ENCODE measurements at regions not wholly inside any gene's neighbourhood (a gene's known extent, or its start where the extent isn't known, plus 50 kb on each side); places are given as distances from the start of the nearest gene placed in this dataset.

DNA sequence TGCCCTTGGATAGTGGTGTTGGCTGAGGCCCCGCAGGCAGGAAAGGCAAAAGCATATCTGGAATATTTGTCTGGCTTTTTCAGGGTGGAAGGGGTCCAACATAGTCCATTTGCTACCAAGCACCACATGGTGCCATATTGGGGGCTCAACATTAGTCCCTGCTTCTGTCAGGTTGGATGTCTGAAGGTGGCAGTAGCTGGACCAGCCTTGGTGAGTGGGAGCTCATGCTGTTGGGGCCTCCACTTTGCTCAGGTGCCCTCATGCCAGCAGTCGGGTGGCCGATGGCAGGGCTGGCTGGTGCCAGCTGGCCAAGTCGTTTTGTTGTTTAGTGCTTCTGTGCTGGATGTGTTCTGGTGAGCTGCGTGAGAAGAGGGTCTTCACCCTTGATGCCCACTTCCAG is 135.3 kb downstream of the PAPOLA start:
- no peak overlapping the region for H3K4me3 ChIP-seq (replicated peaks in 1 of 2; ENCODE audit: low read depth in 2 of 2, low read length in 2 of 2)
- TF ChIP-seq, protein P1, sequence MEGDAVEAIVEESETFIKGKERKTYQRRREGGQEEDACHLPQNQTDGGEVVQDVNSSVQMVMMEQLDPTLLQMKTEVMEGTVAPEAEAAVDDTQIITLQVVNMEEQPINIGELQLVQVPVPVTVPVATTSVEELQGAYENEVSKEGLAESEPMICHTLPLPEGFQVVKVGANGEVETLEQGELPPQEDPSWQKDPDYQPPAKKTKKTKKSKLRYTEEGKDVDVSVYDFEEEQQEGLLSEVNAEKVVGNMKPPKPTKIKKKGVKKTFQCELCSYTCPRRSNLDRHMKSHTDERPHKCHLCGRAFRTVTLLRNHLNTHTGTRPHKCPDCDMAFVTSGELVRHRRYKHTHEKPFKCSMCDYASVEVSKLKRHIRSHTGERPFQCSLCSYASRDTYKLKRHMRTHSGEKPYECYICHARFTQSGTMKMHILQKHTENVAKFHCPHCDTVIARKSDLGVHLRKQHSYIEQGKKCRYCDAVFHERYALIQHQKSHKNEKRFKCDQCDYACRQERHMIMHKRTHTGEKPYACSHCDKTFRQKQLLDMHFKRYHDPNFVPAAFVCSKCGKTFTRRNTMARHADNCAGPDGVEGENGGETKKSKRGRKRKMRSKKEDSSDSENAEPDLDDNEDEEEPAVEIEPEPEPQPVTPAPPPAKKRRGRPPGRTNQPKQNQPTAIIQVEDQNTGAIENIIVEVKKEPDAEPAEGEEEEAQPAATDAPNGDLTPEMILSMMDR (IDR thresholded peaks at IDR 0.05; ENCODE audit: low read depth, low read length): no peak
- DNase-seq (ENCODE audit: low read depth in 2 of 2): no peak

DNA sequence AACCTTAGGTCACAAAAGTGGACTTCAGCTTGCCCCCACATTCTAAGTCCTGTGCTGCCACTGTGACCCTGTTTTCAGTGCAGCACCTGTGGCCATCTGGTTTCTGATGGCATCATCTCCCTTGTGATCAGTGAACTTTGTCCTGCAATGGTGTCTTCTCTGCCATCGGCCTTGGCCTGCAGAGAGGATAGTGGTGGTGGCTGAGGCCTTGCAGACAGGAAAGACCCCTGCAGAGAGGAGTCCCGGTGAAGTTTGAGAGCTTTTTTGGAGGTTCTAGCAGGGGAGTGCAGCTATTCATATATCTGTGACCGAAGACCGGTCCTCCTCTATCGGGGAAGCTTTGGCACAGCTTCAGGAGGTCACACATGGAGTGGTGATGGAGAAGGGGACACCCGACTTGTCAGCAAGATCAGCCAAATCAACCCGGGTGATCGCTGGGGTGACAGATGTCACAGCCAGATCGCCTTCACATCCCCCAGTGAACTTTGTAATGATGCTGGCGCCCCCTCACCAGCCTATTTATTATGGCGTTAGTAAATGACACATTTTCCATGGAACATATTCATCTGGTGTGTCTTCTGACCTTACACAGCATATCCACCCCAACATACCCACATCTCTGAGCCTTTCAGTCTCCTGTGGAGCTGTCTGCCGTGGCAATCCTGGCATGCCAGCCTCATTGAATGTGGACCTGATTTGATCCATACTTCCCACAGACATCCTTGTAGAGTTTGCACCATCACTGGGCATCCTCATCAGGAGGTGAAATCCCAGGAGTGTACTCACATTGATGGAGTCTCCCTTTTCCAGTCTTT is 136.1 kb downstream of the PAPOLA start:
- TF ChIP-seq, protein P1 (IDR thresholded peaks at IDR 0.05; ENCODE audit: low read depth, low read length): no peak
- no peak for DNase-seq (ENCODE audit: low read depth in 2 of 2)
- H3K4me3 ChIP-seq (replicated peaks in 1 of 2; ENCODE audit: low read depth in 2 of 2, low read length in 2 of 2): no peak overlapping the region

DNA sequence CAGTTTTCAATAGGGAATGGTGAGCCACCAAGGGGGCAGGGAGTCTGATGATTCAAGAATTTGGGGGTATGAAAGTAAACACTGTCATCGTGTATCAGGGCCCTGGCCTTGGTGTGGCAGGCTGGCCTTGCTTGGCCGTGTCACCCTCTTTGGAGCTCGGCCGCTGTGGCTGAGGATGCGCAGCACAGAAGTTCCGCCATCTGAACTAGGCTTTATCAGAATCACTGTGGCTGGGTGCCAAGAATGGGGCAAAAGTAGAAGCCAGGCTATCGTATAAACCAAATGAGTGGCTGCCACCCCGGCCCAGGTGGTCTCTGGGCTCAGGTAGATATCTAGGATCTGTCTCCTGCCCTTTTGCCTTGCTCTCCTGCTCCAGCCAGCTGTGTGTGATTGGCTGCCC is 137.4 kb downstream of the PAPOLA start:
- DNase-seq (ENCODE audit: low read depth in 2 of 2): no peak
- no peak overlapping the region for H3K4me3 ChIP-seq (replicated peaks in 1 of 2; ENCODE audit: low read depth in 2 of 2, low read length in 2 of 2)
- TF ChIP-seq, protein P1 (IDR thresholded peaks at IDR 0.05; ENCODE audit: low read depth, low read length): no peak

DNA sequence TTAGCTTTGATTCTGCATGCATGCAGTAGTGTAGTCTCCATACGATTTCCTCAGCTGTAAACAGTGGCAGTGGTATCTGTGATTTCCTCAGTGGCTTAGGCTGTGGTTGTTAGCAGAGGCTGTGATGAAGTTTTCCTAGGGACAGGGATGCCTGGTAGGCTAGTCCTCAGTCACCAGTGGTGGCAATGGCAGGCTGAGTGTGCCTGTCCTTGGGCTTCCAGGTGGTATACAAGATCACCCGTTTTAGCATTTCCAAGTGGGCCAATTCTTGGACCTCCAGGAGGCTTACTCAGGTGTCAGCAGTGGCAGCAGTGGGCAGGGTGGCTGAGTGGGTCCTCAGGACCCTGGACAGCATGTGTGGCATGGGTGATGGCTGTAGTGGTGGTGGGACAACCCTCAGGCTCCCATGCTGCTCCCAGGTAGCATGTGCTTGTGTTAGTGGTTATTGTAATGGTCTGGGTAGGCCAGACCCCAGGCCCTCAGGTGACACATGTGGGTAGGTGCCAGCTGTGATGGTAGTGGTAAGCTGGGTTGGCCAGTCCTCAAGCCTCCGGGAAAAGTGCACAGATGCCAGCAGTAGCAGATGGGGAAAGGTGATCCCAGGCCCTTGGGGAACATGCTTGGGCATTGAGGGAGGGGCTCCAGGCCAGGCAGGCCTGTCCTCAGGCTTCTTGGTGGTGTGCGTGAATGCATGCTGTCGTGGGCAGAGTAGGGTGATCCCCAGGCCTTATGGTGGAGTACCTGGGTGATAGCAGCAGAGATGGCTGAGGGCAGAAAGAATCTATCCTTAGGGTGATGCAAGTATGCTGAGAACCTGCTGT is 146.5 kb downstream of the PAPOLA start:
- no peak for DNase-seq (ENCODE audit: low read depth in 2 of 2)
- no peak overlapping the region for H3K4me3 ChIP-seq (replicated peaks in 1 of 2; ENCODE audit: low read depth in 2 of 2, low read length in 2 of 2)
- TF ChIP-seq, protein P1 (IDR thresholded peaks at IDR 0.05; ENCODE audit: low read depth, low read length): no peak

DNA sequence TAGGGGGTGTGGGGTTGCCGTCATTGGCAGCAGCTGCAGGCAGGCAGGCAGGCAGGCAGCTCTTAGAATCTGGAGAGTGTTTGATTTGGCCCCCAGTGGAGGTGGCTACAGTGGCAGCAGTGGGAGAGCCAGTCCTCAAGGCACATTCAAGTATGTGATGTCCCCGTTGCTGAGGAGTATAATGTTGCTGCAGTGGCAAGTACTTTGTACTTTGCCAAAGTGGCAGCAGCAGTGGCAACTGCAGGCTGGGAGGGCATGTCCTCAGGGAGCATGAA is 147.1 kb downstream of the PAPOLA start:
- H3K4me3 ChIP-seq (replicated peaks in 1 of 2; ENCODE audit: low read depth in 2 of 2, low read length in 2 of 2): no peak overlapping the region
- no peak for DNase-seq (ENCODE audit: low read depth in 2 of 2)
- TF ChIP-seq, protein P1 (IDR thresholded peaks at IDR 0.05; ENCODE audit: low read depth, low read length): no peak

DNA sequence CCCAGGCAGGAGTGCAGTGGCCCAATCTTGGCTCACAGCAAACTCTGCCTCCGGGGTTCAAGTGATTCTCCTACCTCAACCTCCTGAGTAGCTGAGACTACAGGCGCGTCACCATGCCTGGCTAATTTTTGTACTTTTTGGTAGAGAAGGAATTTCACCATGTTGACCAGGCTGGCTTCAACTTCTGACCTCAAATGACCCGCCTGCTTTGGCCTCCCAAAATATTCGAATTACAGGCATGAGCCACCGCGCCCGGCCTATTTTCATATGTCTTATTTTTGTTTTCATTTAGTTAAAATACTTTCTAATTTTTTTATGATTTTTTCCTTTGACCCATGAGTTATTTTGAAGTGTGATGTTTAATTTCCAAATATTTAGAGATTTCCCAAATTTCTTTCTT is 143.6 kb upstream of the VRK1 start:
- DNase-seq (ENCODE audit: low read depth in 2 of 2): no peak
- H3K4me3 ChIP-seq (replicated peaks in 1 of 2; ENCODE audit: low read depth in 2 of 2, low read length in 2 of 2): no peak overlapping the region
- TF ChIP-seq, protein P1 (IDR thresholded peaks at IDR 0.05; ENCODE audit: low read depth, low read length): no peak
